B cell (primary cell): ENCODE measurements at regions not wholly inside any gene's neighbourhood (a gene's known extent, or its start where the extent isn't known, plus 50 kb on each side); places are given as distances from the start of the nearest gene placed in this dataset.

Experiments used
- EZH2 ChIP-seq: IDR thresholded peaks from 2 replicates; pipeline ENCODE4 v1.6.1; 2012; ENCODE audit warnings: borderline replicate concordance, low read depth, mild to moderate bottlenecking, moderate library complexity, low read length; ENCODE audit not compliant: insufficient read depth, poor library complexity, severe bottlenecking
- TF ChIP-seq, protein P1 (sequence below): fragments of 200-600 bp; IDR thresholded peaks from one replicate; pipeline ENCODE4 v1.8.0; 2022; ENCODE audit warnings: antibody characterized with exemption, mild to moderate bottlenecking

DNA sequence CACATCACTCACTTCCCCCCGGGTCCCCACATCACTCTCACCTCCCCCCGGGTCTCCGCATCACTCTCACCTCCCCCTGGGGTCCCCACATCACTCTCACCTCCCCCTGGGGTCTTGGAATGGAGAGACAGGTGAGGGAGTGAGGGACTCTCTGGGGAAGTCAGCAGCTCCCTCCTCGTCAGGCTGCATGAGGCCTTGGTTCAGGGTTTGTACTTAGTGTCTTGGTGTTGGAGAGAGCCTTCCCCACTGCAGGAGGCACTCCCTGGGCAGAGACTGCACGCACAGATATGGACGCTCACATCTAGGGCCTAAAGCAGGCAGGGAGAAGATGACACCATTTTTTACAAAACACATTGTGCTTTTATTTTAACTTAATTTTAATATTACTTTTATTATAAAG lies 56.5 kb upstream of the IRX4 start:
- TF ChIP-seq, protein P1, sequence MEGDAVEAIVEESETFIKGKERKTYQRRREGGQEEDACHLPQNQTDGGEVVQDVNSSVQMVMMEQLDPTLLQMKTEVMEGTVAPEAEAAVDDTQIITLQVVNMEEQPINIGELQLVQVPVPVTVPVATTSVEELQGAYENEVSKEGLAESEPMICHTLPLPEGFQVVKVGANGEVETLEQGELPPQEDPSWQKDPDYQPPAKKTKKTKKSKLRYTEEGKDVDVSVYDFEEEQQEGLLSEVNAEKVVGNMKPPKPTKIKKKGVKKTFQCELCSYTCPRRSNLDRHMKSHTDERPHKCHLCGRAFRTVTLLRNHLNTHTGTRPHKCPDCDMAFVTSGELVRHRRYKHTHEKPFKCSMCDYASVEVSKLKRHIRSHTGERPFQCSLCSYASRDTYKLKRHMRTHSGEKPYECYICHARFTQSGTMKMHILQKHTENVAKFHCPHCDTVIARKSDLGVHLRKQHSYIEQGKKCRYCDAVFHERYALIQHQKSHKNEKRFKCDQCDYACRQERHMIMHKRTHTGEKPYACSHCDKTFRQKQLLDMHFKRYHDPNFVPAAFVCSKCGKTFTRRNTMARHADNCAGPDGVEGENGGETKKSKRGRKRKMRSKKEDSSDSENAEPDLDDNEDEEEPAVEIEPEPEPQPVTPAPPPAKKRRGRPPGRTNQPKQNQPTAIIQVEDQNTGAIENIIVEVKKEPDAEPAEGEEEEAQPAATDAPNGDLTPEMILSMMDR, result no peak
- no peak for TF ChIP-seq EZH2
